HepG2 (cell line): ENCODE measurements at regions not wholly inside any gene's neighbourhood (a gene's known extent, or its start where the extent isn't known, plus 50 kb on each side); places are given as distances from the start of the nearest gene placed in this dataset.

ENCODE experiments used
- BCL6 ChIP-seq: IDR thresholded peaks from 2 replicates; pipeline ENCODE4 v1.6.1; 2016; ENCODE audit warnings: missing genetic modification reagents, missing compliant biosample characterization
- CCDC6 ChIP-seq: sonication (generic); formaldehyde crosslinking; IDR thresholded peaks from 2 replicates; pipeline ENCODE4 v1.8.1; 2022; ENCODE audit warnings: mild to moderate bottlenecking, missing genetic modification reagents, moderate library complexity
- KLF16 ChIP-seq, 2 experiments: sonication (generic) in 1 of 2; formaldehyde crosslinking in 1 of 2; IDR thresholded peaks; 2 replicates each; pipeline versions ENCODE4 v1.6.1 to v1.8.0; 2016 to 2023; ENCODE audit warnings: missing genetic modification reagents in 2 of 2, missing compliant biosample characterization in 1 of 2
- NFRKB ChIP-seq: fragments of 450-650 bp; IDR thresholded peaks from 2 replicates; pipeline ENCODE4 v1.6.1; 2017
- NFYC ChIP-seq: IDR thresholded peaks from 2 replicates; pipeline ENCODE4 v1.6.1; 2016; ENCODE audit warnings: missing genetic modification reagents, missing compliant biosample characterization
- PTBP1 ChIP-seq: fragments of 200-400 bp; formaldehyde crosslinking; IDR thresholded peaks from 2 replicates; pipeline ENCODE4 v1.6.1; 2018; ENCODE audit warnings: low read length, low read depth; ENCODE audit not compliant: poor library complexity, severe bottlenecking
- SPEN ChIP-seq: sonication (generic); formaldehyde crosslinking; IDR thresholded peaks from 2 replicates; pipeline ENCODE4 v1.5.1; 2020; ENCODE audit warnings: low read depth, mild to moderate bottlenecking, missing genetic modification reagents
- ZNF225 ChIP-seq: sonication (generic); formaldehyde crosslinking; IDR thresholded peaks from 2 replicates; pipeline ENCODE4 v1.4.0; 2020; ENCODE audit warnings: mild to moderate bottlenecking, missing genetic modification reagents
- ZNF44 ChIP-seq: sonication (generic); formaldehyde crosslinking; IDR thresholded peaks from 2 replicates; pipeline ENCODE4 v1.5.1; 2020; ENCODE audit warnings: mild to moderate bottlenecking, missing genetic modification reagents
- ZZZ3 ChIP-seq: sonication (generic); formaldehyde crosslinking; IDR thresholded peaks from 2 replicates; pipeline ENCODE4 v1.4.0; 2020; ENCODE audit warnings: missing genetic modification reagents, mild to moderate bottlenecking, borderline replicate concordance
- TF ChIP-seq, protein P1 (sequence below): sonication (generic); formaldehyde crosslinking; conservative IDR thresholded peaks from 2 replicates; pipeline ENCODE4 v1.4.0; 2020; ENCODE audit warnings: missing genetic modification reagents
- TF ChIP-seq, protein P2 (sequence below): sonication (generic); formaldehyde crosslinking; IDR thresholded peaks from 2 replicates; pipeline ENCODE4 v1.4.0; 2020; ENCODE audit warnings: missing genetic modification reagents, borderline replicate concordance
- TF ChIP-seq, protein P3 (sequence below): sonication (generic); formaldehyde crosslinking; IDR thresholded peaks from 2 replicates; pipeline ENCODE4 v1.4.0; 2020; ENCODE audit warnings: missing genetic modification reagents, mild to moderate bottlenecking, borderline replicate concordance
- TF ChIP-seq, protein P4 (sequence below): sonication (generic); formaldehyde crosslinking; conservative IDR thresholded peaks from 2 replicates; pipeline ENCODE4 v1.4.0; 2020; ENCODE audit warnings: missing genetic modification reagents
- TF ChIP-seq, protein P5 (sequence below): sonication (generic); formaldehyde crosslinking; IDR thresholded peaks from 2 replicates; pipeline ENCODE4 v1.5.0; 2020; ENCODE audit warnings: mild to moderate bottlenecking, missing genetic modification reagents
- TF ChIP-seq, protein P6 (sequence below): sonication (generic); IDR thresholded peaks from 2 replicates; pipeline ENCODE4 v1.6.1; 2016; ENCODE audit warnings: low read depth, borderline replicate concordance
- TF ChIP-seq, protein P7 (sequence below): sonication (generic); formaldehyde crosslinking; IDR thresholded peaks from 2 replicates; pipeline ENCODE4 v1.4.0; 2020; ENCODE audit warnings: mild to moderate bottlenecking, missing genetic modification reagents

DNA sequence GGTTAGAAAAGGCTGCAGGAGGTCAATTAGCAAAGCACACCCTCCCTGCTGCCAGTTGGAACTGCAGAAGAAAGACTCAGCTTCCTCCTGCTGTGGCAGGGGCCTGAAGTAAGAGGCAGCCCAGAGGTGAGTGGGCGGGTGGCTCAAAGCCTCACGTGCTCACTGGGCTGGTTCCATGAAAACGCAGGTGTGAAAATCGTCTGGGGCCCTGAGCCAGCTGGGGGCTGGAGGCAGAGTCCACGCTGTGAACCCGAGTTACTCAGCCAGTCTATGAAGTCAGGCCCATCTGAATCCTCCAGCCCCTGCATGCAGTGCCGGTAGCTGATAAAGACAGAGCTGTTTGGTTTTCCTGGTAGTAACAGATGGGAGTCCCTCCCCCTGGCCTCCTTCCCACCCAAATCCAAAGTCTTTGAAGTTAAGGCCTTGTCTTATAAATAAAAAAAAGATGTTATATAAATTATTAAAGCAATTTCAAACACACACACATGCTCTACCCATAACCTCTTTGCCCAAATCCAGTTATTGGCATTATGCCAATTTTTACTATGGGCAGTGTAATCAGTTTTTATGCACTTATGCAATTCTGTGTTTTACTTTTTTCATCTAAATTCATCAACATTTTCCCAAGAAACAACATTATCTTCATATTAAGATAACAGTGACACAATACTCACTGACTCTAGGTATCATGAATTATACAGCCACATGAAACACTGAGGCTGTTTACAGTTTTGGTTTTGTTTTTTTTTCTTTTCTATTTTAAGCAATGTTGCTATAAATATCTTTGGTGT is 57.9 kb upstream of the PNMA1 start (continued):
- TF ChIP-seq, protein P1, sequence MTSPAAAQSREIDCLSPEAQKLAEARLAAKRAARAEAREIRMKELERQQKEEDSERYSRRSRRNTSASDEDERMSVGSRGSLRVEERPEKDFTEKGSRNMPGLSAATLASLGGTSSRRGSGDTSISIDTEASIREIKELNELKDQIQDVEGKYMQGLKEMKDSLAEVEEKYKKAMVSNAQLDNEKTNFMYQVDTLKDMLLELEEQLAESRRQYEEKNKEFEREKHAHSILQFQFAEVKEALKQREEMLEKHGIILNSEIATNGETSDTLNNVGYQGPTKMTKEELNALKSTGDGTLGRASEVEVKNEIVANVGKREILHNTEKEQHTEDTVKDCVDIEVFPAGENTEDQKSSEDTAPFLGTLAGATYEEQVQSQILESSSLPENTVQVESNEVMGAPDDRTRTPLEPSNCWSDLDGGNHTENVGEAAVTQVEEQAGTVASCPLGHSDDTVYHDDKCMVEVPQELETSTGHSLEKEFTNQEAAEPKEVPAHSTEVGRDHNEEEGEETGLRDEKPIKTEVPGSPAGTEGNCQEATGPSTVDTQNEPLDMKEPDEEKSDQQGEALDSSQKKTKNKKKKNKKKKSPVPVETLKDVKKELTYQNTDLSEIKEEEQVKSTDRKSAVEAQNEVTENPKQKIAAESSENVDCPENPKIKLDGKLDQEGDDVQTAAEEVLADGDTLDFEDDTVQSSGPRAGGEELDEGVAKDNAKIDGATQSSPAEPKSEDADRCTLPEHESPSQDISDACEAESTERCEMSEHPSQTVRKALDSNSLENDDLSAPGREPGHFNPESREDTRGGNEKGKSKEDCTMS (CRISPR knock-in tag): peak; percentile 78; the same call in 1 of the 2 replicates
- TF ChIP-seq, protein P2, sequence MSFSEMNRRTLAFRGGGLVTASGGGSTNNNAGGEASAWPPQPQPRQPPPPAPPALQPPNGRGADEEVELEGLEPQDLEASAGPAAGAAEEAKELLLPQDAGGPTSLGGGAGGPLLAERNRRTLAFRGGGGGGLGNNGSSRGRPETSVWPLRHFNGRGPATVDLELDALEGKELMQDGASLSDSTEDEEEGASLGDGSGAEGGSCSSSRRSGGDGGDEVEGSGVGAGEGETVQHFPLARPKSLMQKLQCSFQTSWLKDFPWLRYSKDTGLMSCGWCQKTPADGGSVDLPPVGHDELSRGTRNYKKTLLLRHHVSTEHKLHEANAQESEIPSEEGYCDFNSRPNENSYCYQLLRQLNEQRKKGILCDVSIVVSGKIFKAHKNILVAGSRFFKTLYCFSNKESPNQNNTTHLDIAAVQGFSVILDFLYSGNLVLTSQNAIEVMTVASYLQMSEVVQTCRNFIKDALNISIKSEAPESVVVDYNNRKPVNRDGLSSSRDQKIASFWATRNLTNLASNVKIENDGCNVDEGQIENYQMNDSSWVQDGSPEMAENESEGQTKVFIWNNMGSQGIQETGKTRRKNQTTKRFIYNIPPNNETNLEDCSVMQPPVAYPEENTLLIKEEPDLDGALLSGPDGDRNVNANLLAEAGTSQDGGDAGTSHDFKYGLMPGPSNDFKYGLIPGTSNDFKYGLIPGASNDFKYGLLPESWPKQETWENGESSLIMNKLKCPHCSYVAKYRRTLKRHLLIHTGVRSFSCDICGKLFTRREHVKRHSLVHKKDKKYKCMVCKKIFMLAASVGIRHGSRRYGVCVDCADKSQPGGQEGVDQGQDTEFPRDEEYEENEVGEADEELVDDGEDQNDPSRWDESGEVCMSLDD: no peak
- TF ChIP-seq ZZZ3: no peak
- TF ChIP-seq SPEN (CRISPR knock-in tag): peak; percentile 85
- TF ChIP-seq, protein P3, sequence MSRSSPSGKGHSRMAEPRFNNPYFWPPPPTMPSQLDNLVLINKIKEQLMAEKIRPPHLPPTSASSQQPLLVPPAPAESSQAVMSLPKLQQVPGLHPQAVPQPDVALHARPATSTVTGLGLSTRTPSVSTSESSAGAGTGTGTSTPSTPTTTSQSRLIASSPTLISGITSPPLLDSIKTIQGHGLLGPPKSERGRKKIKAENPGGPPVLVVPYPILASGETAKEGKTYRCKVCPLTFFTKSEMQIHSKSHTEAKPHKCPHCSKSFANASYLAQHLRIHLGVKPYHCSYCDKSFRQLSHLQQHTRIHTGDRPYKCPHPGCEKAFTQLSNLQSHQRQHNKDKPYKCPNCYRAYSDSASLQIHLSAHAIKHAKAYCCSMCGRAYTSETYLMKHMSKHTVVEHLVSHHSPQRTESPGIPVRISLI (CRISPR knock-in tag): 0 out of 2 replicates have a peak, but pooled peaks have one; percentile 59
- TF ChIP-seq, protein P4, sequence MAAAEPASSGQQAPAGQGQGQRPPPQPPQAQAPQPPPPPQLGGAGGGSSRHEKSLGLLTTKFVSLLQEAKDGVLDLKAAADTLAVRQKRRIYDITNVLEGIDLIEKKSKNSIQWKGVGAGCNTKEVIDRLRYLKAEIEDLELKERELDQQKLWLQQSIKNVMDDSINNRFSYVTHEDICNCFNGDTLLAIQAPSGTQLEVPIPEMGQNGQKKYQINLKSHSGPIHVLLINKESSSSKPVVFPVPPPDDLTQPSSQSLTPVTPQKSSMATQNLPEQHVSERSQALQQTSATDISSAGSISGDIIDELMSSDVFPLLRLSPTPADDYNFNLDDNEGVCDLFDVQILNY (CRISPR knock-in tag): no peak
- TF ChIP-seq CCDC6: peak; percentile 86; the same call in 1 of the 2 replicates
- peak in 1 of 2 experiments; percentile 94; a peak in 2 of 4 replicates for TF ChIP-seq KLF16 (CRISPR knock-in tag; IDR thresholded peaks at IDR 0.05)
- TF ChIP-seq, protein P5, sequence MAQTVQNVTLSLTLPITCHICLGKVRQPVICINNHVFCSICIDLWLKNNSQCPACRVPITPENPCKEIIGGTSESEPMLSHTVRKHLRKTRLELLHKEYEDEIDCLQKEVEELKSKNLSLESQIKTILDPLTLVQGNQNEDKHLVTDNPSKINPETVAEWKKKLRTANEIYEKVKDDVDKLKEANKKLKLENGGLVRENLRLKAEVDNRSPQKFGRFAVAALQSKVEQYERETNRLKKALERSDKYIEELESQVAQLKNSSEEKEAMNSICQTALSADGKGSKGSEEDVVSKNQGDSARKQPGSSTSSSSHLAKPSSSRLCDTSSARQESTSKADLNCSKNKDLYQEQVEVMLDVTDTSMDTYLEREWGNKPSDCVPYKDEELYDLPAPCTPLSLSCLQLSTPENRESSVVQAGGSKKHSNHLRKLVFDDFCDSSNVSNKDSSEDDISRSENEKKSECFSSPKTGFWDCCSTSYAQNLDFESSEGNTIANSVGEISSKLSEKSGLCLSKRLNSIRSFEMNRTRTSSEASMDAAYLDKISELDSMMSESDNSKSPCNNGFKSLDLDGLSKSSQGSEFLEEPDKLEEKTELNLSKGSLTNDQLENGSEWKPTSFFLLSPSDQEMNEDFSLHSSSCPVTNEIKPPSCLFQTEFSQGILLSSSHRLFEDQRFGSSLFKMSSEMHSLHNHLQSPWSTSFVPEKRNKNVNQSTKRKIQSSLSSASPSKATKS (CRISPR knock-in tag): 0 out of 2 replicates have a peak, but pooled peaks have one; percentile 59
- TF ChIP-seq NFYC (CRISPR knock-in tag): peak; percentile 38; the same call in 1 of the 2 replicates
- TF ChIP-seq, protein P6, sequence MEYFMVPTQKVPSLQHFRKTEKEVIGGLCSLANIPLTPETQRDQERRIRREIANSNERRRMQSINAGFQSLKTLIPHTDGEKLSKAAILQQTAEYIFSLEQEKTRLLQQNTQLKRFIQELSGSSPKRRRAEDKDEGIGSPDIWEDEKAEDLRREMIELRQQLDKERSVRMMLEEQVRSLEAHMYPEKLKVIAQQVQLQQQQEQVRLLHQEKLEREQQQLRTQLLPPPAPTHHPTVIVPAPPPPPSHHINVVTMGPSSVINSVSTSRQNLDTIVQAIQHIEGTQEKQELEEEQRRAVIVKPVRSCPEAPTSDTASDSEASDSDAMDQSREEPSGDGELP: peak; percentile 98
- TF ChIP-seq ZNF44: no peak
- TF ChIP-seq, protein P7, sequence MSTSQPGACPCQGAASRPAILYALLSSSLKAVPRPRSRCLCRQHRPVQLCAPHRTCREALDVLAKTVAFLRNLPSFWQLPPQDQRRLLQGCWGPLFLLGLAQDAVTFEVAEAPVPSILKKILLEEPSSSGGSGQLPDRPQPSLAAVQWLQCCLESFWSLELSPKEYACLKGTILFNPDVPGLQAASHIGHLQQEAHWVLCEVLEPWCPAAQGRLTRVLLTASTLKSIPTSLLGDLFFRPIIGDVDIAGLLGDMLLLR: peak; percentile 80; the same call in 1 of the 2 replicates
- TF ChIP-seq PTBP1: peak; percentile 28
- TF ChIP-seq ZNF225 (CRISPR knock-in tag): peak; percentile 90
- peak; percentile 95 for TF ChIP-seq BCL6
- no peak for TF ChIP-seq NFRKB
